ENCODE measurements at regions not wholly inside any gene's neighbourhood (a gene's known extent, or its start where the extent isn't known, plus 50 kb on each side); places are given as distances from the start of the nearest gene placed in this dataset.

GRCh38 chr9:18159254-18159653 is 314.7 kb upstream of the ADAMTSL1 start:
- no peak for DNase-seq

- no peak for DNase-seq
Observed at GRCh38 chr9:18163146-18163545, 310.8 kb upstream of the ADAMTSL1 start.

GRCh38 chr9:18167733-18168132 is 306.2 kb upstream of the ADAMTSL1 start:
- no peak for DNase-seq

- DNase-seq: no peak
Observed at GRCh38 chr9:18173923-18174322, 300.0 kb upstream of the ADAMTSL1 start.

GRCh38 chr9:18182636-18183035 is 291.3 kb upstream of the ADAMTSL1 start:
- DNase-seq: no peak

- DNase-seq: no peak
Observed at GRCh38 chr9:18183974-18184373, 290.0 kb upstream of the ADAMTSL1 start.

GRCh38 chr9:18184401-18184800 is 289.6 kb upstream of the ADAMTSL1 start:
- DNase-seq: no peak

GRCh38 chr9:18185196-18185595 is 288.8 kb upstream of the ADAMTSL1 start:
- DNase-seq: no peak

GRCh38 chr9:18188971-18189370 is 285.0 kb upstream of the ADAMTSL1 start:
- DNase-seq: no peak

- DNase-seq: no peak
Observed at GRCh38 chr9:18189871-18190670, 283.9 kb upstream of the ADAMTSL1 start.

- DNase-seq: no peak
Observed at GRCh38 chr9:18190671-18191374, 283.1 kb upstream of the ADAMTSL1 start.

- DNase-seq: no peak
Observed at GRCh38 chr9:18194316-18194715, 279.6 kb upstream of the ADAMTSL1 start.

GRCh38 chr9:18195223-18195622 is 278.7 kb upstream of the ADAMTSL1 start:
- DNase-seq: no peak

GRCh38 chr9:18202924-18203323 is 271.0 kb upstream of the ADAMTSL1 start:
- no peak for DNase-seq

- DNase-seq: no peak
Observed at GRCh38 chr9:18207735-18208134, 266.2 kb upstream of the ADAMTSL1 start.

- DNase-seq: no peak
Observed at GRCh38 chr9:18208166-18209059, 265.5 kb upstream of the ADAMTSL1 start.

GRCh38 chr9:18215626-18216025 is 258.3 kb upstream of the ADAMTSL1 start:
- DNase-seq: no peak

- no peak for DNase-seq
Observed at GRCh38 chr9:18216376-18216775, 257.6 kb upstream of the ADAMTSL1 start.

- DNase-seq: no peak
Observed at GRCh38 chr9:18228101-18228500, 245.9 kb upstream of the ADAMTSL1 start.

GRCh38 chr9:18229992-18230676 is 243.8 kb upstream of the ADAMTSL1 start:
- DNase-seq: no peak

- no peak for DNase-seq
Observed at GRCh38 chr9:18233311-18233710, 240.6 kb upstream of the ADAMTSL1 start.

GRCh38 chr9:18233776-18234445 is 240.0 kb upstream of the ADAMTSL1 start:
- no peak for DNase-seq

All from effector CD8-positive, alpha-beta T cell (primary cell).